Frontal cortex (tissue), 3 donors: ENCODE measurements at regions not wholly inside any gene's neighbourhood (a gene's known extent, or its start where the extent isn't known, plus 50 kb on each side); places are given as distances from the start of the nearest gene placed in this dataset.
A peak's percentile ranks its signal among the peaks of the same experiment; 100 is the strongest.
"Not testable (repeated sequence)": the region's sequence is repeated elsewhere in the genome, so short reads cannot be mapped to it uniquely, and the experiment has no call there.

Experiments used
- DNase-seq, 2 donors: peaks; one replicate each; pipeline ENCODE4 v3.0.0; 2012; ENCODE audit warnings: low spot score in 2 of 2
- FAIRE-seq: peaks from 2 replicates; lab custom pipeline; 2012; peaks lifted over from hg19 to GRCh38; lab: Jason Lieb, UNC
- donor health status: control.
- donor health status: control.
- donor health status: control.

DNA sequence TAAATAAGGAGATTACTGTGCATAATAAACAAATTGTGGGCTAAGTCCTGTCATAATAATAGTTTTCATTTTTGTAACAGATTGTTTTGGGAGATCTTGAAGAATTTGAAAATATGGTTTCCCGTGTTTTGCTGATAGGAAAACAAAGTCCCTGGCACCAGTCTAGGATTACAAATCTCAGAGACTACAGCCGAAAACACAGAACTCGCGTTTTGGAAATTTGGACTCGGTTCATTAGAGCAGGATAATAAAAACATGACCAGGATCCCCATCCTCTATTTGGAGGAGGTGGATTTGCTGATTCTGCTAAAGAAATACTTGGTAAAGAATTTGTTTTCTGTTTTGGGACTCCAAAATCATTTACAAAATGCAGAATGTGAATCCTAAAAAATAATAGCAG lies 1194.4 kb downstream of the DTWD2 start:
- DNase-seq, result no peak
- FAIRE-seq, result no peak

DNA sequence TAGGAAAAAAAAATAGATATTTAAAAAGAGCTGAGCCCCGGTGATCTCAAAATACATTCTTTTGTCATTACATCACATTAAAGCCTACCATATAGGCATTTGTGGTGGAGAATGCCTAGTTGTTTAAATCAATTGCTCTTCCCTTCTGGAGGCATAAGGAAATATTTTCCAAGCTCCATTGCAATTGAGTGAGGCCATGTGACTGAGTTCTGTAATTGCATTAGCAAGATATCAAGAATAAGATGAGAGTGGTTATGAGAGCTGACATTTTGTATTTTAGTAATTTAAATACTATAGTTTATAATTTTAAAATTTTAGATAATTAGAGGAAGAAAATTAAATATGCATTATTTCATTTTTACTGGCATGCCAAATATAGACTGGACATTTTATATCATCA lies 1195.9 kb downstream of the DTWD2 start:
- no peak for FAIRE-seq

DNA sequence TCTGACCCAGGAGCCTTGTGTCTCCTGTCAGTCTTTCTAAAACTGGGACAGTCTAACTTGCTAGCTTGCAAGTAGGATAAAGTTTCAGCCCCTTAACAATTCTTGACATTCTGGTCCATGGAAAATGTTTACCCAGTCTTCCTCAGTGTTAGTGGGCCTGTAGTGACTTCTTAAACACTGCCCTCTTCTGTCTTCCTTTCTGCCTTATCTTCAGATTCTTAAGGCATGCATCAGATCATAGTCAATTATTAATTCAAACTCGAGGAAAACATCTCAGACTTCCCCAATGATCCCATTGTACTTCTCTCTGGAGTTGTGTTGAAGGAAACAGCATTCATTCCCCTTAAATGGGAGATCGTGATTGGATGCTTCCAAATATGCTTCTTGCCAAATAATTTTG lies 1199.8 kb downstream of the DTWD2 start:
- FAIRE-seq (no peak), DNase-seq (no peak)

More for the DNA sequence above, 1195.9 kb downstream of the DTWD2 start:
- DNase-seq, result no peak

DNA sequence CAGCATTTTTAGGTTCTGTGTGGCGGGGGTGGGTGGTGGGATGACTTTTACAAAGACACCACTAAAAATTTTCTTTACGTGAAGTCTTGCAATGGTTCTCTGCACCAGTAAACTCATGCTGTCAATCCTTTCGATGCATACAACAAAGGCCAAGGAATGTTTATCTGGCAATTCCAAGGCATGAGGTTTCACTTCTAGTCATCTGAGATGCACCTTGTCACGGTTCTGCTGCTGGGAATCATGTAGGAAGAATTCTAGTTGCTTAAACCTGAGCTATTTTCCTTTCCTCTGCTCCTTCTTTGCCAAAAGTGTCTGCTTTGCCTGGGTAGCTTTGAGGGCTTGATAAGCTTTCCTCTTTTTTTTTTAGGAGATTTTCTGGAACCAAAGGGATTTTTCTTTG lies 1204.5 kb upstream of the SEMA6A start:
- DNase-seq, result no peak
- FAIRE-seq, result no peak

DNA sequence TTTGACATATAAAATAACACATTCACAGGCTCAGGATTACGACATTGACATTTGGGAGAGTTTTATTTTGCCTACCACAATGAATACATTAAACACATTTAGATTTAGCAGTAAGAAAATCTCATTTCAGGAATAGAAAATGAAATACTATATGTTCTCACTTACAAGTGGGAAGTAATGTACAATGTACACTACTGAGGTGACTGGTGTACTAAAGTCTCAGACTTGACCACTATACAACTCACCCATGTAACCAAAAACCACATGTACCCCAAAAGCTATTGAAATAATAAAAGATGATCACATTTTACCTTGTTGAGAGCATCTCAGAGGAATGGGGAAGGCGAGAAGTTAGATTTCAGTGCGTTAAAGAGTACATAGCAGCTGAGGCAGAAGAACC lies 1202.4 kb upstream of the SEMA6A start:
- no peak for FAIRE-seq
- no peak for DNase-seq

DNA sequence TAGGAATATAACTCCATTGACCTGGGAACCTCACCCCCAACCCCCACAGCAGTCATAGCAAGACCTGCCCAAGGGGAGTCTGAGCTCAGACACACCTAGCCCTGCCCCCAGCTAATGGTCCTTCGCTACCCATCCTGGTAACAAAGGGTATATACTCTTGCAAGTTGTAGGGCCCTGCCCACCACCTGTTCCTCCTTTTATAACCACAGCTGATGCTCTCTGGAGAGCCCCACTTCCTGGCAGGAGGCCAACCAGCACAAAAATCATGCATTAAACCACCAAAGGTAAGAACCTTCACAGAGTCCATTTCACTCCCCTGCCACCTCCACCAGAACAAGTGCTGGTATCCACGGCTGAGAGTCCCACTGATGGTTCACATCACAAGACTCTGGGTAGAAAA lies 1195.3 kb upstream of the SEMA6A start:
- FAIRE-seq, result no peak

DNA sequence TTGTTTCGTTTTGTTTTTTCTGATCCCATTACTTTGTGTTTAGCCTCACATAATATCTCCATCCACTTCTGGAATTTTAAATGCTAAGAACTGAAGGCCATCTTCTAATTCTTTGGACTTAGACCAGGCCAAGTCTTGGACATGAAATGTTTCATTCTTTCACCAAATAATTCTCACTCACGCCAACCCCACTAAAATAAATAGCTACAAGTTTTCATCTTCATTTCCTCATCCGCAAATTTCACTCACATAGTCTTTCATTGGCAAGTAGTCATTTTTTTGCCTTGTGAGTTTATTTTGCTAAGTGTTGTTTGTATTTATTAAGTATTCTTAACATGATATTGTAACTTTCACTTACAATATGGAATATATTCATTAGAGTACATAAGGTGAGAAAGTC lies 1188.6 kb upstream of the SEMA6A start:
- FAIRE-seq (no peak), DNase-seq (no peak)

More for the DNA sequence above, 1195.3 kb upstream of the SEMA6A start:
- DNase-seq, result no peak

DNA sequence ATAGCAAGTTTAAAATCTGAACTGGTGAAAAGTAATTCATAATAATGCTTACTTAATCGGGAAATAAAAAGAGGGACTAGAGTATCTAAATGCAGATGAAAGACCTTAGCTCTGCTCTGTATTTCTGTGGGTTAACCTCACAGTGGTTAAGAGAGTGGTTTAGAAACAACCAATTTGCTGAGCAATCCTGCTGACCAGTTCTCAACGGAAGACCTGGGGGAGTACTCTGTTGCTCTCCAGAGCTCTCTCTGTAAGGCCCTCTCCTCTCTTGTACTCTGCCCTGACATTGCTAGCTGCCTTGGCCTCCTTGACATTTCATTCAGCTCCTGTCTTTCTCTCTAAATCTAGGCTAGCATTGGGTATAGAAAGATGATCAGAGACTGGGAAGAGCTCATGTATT lies 1186.6 kb upstream of the SEMA6A start:
- DNase-seq, result no peak

DNA sequence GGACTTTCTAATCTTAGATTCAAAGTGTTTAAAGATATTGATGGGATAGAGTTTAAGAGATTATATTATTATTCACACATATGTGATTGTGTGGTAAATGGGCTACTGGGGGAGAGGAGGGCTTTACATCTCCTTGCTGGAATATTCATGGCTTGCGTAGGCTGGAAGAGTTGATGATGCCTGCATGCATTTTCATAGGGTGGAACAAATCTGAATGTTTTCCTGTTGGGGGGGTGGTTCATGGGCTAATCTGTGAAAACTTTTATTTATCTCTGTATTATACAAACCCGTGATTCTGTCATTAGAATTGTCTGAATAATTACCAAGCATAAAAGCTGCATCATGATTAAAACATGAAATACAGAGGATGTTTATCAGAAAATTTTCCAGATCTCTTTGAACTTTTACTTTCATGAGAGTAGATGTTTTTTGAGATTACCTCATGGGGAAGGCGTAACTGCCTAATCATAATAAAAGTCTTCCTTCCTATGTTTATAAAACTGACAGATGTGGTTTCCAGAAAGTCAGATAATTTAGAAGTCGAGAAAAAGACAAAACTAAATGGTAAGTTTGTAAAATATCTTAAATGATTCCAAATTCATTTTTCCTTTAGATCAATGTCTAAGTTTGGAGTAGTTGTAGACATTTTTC lies 1185.4 kb upstream of the SEMA6A start:
- no peak for FAIRE-seq
- DNase-seq, result no peak

More for the DNA sequence above, 1186.6 kb upstream of the SEMA6A start:
- FAIRE-seq, result no peak

DNA sequence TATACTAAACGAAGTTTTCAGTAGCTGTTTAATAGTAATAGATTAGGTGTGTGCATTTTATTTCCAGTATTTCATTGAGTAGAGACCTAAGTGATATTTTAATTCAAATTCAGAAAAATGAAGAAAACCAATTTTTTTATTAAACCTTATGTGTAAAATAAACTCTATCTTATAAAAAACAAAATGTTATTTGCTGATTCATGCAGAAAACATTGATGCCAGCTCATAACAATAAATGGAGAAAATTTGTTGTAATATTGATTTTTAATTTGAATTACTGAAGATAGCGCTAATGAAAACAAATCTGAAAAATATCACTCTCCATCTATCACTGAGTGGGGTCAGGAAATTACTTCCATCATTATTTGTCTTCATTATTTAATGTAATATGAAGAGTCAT lies 1177.8 kb upstream of the SEMA6A start:
- no peak for DNase-seq
- FAIRE-seq, result peak; percentile 60

DNA sequence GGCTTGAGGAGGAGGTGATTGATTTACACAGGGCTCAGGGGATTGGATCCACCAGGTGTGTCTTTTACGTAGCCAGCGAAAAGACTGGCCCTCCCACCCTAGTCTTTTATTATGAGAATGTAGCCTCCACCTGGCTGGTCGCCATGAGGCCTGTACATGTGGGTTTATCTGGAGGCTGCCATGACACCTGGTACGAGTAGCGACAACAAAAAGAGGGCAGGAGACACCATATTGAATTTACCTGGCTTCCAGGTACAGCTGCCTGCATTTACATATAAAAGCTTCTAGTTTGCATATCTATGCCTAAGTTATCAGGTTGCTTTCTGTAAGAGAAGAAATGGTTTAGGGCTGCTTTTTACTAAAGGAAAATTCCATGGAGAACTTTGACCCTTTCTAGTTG lies 1173.7 kb upstream of the SEMA6A start:
- FAIRE-seq, result no peak

DNA sequence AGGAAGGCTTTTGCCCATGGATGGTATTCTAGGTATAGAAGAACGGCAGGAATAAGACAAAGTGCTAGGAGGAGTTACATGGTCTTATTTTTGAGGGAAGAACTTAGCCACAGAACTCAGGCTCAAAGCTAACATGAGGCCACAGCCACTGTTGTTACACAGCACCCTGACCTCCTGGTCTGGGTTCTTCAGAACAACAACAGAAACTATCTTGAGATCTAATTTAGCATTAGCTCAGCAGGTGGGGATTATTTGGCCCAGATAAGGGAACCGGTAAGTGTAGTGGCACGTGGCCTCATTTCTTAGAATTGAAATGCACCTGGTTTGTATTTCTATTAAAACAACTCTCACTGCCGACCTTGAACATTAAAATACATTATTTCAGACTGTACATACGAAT lies 1168.7 kb upstream of the SEMA6A start:
- FAIRE-seq, result no peak
- no peak for DNase-seq

More for the DNA sequence above, 1173.7 kb upstream of the SEMA6A start:
- DNase-seq, result no peak

DNA sequence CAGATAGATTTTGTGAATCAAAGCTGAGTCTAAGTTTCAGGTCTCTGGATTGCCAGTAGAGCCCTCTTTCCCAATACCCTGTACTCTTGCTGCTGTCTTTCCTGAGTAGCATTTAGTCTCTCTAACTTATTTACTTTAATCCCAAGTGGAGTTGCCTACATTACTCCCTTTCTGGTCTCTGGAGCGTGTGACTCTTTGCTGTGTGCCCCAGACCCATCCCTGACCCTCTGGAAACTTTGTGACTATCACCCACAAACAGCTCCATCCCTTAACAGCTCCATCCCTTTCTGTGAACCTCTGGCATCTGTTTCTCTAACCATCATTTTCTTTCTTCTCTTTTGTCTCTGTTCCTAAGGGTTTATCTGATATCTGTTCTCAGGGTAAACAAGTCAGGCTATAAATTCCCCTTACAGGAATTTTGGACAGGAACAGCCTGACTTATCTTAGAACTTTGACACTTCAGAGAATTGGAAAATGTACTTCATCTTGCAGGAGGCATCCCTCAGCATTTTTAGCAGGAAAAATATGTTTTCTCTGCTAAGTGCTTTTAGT lies 1167.1 kb upstream of the SEMA6A start:
- no peak for FAIRE-seq

DNA sequence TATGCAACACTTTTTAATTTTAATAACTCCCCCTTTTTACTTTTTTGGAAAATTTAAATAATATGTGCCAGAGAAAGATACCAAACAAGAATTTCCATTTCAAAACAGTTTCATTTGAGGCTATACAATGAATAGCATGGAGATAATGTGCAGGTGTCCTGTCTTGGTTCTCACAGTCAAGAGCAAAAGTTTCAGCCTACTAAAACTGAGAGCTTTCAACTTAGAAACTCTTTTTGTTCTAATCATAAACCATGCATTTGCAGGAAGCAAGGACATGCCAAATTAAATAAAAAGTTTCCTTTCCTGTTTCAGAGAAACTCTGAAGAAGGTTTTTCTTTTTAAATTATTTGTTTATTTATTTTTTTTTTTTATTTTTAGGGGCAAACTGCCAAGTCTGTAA lies 1165.6 kb upstream of the SEMA6A start:
- FAIRE-seq (peak; percentile 19), DNase-seq (no peak)

More for the DNA sequence above, 1167.1 kb upstream of the SEMA6A start:
- no peak for DNase-seq

DNA sequence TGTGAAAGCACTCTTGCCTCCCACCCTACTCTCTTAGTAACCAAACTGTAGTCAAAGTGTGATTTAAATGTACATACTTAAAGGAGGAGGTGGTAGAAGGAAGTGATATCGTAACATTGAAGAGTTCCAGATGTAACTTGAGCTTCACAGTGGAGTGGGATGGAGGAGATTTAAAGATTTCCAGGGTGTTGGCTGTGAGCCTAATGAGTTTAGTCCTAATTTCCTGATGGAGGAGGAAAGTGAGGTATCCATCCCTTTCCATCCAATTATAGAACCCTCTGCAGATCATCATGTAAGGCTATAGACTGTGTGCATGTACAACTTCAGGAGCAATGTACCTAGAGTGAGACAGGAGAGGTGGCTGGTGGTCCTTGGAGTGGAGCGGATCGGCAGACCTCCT lies 1163.9 kb upstream of the SEMA6A start:
- DNase-seq (peak in 1 of 2 donors; percentile 1), FAIRE-seq (no peak)

DNA sequence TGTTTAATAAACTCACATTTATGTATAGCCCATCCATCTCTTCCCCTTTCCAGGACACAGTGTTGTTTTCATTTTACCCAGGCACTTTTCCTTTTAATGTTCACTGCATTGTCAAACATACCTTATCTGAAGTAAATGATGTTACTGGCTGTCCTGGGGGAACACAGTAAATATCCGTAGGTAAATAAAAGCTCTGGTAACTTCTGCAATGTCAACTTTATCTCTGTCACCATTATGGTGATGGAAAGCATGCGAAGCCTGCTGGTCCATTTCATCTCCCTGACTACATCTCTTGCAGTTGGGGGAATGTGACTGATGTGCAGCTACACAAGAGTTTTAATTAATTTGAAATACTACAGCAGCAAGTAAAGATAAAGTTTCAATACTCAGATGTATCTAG lies 1162.1 kb upstream of the SEMA6A start:
- DNase-seq, result no peak
- FAIRE-seq, result no peak

DNA sequence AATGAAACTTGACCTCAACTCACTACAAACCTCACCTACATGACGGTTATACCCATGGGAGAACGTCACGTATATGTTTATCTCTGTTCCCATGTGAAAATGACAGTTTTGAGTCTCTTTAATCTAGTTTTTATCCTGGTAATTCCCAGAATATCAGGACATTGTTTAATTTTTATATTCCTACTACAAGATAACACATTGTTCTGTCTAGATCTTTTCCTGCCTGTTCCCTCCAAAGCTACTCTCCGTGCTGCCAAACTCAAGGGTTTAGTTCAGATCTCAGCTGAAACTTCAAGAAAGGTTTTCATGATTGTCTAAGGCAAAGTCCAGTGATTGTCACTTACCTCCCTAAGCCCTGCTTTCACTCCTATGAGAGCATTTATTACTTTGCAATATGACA lies 1159.4 kb upstream of the SEMA6A start:
- FAIRE-seq (no peak), DNase-seq (no peak)

DNA sequence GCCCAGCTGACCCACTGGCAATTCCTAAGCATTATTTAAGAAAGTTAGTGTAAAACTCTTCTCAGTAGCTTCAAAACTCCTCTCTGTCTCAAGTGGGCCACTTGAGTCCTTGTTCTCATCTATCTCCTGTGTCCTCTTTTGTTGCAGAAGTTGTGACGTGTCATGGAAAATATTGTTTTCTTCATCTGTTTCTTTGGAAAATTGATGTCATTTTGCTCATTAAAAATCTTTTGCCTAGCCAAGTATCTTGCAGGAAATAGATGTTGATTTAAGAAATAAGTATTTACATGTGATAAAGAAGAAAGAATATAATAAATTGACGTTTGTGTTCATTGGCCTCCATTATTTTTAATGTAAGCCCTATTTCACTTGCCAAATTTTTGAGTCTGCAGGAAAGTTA lies 1158.4 kb upstream of the SEMA6A start:
- FAIRE-seq, result no peak
- no peak for DNase-seq

DNA sequence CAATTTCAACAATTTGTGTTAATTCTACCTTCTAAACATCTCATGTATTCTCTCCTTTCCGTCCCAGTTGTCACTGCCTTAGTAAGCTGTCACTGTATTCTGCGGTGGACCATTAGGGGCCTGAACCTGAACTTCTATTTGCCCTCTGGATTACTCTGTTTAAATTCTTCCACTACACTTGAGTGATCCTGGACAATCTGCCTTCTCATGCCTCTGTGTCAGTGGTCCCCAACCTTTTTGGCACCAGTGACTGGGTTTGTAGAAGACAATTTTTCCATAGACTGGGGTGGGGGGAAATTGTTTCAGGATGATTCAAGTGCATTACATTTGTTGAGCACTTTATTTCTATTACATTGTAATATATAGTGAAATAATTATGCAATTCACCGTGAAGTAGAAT lies 1157.6 kb upstream of the SEMA6A start:
- FAIRE-seq (no peak), DNase-seq (no peak)

DNA sequence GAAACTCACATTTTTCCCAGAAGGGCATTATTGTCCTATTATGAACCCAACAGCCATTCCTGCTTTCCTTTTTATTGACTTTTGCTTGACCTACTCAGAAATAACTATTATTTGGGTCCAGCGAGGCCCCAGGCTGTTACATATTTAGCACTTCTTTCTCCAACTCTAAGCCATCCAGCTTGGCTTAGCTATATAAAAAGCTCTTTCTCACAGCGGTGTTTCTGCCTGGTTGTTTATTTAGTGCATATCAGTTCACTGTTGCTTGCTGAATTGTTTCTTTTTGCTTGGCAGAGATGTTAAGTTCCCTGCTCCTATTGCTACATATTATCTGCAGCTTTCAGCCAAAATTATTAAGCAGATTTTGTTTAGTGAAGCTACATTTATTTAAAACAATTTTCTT lies 1156.8 kb upstream of the SEMA6A start:
- DNase-seq (no peak), FAIRE-seq (no peak)

DNA sequence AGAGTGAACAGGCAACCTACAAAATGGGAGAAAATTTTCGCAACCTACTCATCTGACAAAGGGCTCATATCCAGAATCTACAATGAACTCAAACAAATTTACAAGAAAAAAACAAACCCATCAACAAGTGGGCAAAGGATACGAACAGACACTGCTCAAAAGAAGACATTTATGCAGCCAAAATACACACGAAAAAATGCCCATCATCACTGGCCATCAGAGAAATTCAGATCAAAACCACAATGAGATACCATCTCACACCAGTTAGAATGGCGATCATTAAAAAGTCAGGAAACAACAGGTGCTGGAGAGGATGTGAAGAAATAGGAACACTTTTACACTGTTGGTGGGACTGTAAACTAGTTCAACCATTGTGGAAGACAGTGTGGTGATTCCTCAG lies 1146.2 kb upstream of the SEMA6A start:
- FAIRE-seq, DNase-seq: not testable (repeated sequence)

DNA sequence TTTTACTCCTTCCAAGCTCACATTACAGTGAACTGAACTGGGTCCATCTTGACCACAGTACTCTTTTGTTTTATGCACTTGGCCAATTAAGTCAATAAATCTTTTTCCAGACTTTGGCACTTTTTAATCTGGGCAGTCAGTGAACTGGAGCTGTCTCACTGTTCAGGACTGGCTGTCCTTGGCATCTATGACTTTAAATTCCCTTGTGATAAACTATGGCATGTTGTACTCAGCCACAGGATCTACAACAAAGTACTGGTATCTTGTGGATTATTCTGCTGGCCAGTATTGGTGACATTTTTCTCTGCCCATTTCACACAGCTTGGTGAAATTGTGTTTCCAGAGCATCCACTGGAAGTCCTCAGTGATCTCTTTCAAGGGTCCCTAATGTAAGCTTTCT lies 1144.8 kb upstream of the SEMA6A start:
- no peak for FAIRE-seq
- no peak for DNase-seq
